Left ventricle myocardium superior (tissue), 1 donor: ENCODE measurements at regions not wholly inside any gene's neighbourhood (a gene's known extent, or its start where the extent isn't known, plus 50 kb on each side); places are given as distances from the start of the nearest gene placed in this dataset.

Experiments
- ATAC-seq: fragments of 200-7000 bp; cut with Tn5 transposase; one replicate; pipeline ENCODE4 v1.9.1; 2020; ENCODE audit warnings: mild to moderate bottlenecking, moderate library complexity
- DNase-seq: peaks from one replicate; pipeline ENCODE4 v3.0.0-alpha.2; 2020
- intact Hi-C: fragments of 100-400 bp; cut with micrococcal nuclease; formaldehyde crosslinking; loops from one replicate; pipeline ENCODE4 v1.11.0; 2022
- donor health status: DM: no; HTN: yes; CAD: no; lungs with severe emphysema.

DNA sequence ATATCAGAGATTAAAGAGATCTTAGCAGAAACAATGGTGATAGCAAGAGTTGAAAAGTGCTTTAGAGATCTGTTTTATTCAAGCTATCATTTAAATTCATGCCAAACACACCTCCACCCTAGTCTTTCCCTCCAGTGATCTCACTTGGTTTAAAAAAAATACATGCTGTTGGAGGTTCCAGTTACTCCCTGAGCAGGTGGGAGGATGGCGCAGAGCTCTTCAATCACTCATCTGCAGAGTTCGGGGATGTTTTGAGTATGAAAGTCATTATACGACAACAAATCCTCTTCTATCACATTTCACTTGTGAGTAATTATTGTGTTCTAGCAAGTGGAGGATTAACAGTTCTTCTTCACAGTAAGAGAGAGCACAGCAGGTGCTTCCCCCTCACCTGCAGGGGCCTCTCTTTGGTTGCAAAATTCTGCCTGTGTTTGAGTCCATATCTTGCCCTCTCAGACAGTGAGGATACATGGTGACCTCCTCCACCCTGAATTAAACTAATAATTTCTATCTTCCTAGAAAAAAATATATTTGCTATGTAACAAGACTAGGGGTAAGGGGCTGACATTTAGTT is 376.7 kb downstream of the LIG4 start:
- DNase-seq, result no peak
- intact Hi-C loops, result no loop called here
- ATAC-seq, result no peak

DNA sequence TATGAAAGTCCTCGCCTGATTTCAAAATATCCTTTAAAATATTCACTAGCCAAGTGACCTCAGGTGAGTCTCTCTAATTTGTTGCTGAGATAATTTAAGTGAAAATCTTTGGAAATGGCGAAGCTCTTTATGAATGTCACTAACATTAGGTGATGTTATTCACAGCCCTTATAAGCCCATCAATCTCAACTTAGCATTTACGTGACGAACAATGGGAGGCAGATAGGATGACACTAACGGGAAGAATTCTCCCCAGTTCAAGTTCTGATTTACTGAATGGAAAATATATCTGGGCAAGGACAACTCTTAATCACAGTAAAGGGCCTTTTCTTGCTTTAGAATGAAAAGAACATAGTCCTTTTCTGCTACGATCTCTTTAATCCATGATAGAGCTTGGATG is 378.7 kb downstream of the LIG4 start:
- intact Hi-C loops, result no loop called here
- ATAC-seq, result no peak
- DNase-seq, result no peak

DNA sequence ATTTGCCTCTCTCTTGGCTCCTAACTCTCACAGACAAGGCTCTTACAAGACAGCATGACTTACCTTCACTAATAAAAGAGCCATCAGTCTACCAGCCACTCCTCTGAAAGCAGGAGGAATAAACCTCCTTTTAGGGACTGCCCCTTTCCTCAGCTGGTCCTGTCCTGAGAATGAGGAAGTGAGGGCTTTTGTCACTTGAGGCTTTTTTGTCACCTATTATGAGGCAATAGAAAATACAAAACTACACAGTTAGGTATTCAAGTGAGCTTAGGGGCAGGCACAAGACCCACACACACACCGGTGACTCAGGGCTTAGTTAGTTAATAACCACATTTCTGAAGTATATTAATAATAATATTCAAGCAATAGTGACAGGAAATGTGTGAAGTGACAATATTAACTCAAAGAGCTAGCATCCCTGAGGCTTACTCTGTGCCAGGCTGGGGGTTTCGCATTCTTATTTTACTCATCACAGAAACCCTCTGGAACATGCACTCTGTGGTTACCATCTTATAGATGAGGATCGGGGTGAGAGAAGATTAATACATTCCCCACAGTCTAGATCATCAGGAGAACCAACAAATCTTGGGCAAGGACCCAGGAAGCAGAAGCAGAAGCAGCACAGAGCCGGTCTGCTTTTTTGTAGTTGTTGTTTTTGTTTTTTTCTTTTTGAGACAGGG is 379.9 kb downstream of the LIG4 start:
- intact Hi-C loops, result no loop called here
- ATAC-seq (no peak), DNase-seq (no peak)

DNA sequence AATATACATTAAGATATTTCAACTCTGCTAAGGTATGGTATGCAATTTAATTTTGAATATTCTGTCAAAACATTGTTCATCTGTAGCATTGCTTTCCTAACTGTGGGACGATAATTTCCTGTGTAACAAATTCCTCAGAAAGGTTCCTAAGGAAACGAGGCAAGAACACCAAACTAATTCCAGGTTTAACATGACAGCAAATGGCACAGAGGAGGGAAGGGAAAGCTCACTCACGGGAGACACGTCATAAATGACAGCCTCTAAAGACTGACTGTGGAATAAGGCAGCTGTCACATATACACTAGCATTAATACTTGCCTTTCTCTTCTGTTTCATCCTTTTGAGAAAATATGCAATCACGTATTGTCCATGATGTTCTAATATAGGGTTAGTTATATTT is 380.6 kb downstream of the LIG4 start:
- no peak for DNase-seq
- intact Hi-C loops, result no loop called here
- no peak for ATAC-seq

DNA sequence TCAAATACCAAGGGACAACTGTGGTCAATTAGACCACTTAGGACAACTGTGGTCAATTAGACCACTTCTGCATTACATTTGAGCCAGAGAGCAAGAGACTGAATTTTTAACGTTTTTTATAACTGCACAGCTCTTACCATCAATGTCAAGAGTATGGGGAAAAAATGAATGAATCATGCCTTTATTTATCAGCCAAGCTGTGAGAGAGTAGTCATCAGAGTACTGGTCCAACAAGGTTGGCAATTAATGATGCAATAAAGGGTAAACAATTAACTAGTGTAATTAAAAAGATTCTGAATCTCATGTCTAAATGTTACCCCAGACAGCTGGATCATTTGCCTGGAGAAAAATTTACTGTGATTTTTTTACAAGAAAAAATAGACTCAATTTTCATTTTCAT is 381.1 kb downstream of the LIG4 start:
- no peak for ATAC-seq
- DNase-seq, result no peak
- intact Hi-C loops, result no loop called here

DNA sequence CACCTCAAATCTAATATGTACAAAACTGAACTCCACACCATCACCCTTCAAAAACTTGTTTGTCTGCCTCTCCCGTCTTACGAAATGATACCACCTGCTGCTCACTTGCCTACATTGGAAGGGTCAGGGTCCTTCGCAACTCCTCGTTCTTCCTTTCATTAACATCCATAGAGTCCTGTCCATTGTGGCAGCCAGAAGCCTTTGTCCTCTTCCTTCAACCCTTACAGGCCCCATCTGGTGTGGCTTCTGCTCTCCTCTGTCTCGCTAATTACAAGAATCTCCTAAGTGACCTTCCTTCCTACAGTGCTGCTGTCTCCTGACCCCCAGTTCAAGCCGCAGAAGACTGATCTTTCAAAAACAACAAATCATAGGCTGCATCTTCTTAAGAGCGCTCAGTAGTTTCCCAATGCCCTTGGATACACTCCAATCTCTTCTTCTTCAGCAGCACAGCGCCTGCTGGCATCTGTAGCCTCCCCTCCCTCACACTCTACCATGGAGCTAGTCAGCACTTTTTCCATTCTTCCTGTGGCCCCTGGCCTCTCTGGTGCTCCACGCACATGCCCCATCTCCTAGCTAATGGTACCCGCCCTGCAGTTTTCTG is 382.7 kb downstream of the LIG4 start:
- no peak for ATAC-seq
- DNase-seq, result no peak
- intact Hi-C loops, result no loop called here

DNA sequence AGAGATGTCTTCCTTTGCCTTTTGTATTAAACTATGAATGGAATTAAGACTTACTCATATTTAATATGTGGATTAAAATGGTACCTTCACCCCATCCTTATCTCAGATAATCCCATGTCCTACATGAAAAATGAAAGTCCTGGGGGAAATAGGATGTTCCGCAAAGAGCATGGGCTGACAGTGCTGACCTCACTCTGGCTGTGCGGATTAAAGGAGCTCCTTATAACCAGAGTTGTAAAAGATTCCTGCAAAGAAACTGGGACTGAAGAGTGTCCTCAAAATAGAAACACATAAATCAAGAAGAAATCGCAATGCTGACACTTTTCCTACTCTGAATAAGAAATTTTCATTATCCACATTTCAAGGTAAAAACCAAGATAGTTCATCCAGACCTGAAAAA is 384.5 kb downstream of the LIG4 start:
- ATAC-seq, result no peak
- intact Hi-C loops, result no loop called here
- DNase-seq, result no peak

DNA sequence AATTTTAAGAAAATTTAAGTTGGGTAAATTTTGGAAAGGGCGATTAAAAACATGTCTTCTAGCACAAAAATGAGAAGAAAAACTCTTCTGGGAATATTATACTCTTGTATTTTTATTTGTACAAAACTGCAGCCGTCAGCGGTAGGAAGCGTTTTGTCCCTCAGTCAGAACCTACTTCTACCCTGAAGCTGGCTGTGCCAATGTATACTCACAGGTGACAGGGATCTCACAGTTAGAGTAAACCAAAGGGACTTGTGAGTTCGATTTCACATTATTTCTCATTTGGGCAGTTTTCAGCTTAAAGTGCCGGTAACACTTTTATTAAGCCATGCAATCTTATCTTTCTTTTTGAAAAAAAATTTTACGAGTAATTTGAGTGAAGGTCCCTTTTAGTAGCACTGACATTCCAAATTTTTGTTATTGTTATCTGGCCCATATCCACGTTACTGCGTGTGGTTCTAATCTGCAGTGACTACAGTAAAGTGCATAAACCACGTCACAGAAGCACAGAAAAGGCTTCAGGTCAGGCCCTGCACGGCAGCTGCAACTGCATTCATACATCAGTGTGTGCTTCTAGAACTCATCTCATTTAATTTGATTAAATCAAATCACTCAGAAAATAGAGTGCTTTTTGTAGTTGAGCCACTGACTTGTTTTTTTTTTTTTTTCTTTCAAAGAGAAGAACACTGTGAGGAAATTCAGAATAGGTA is 387.3 kb downstream of the LIG4 start:
- ATAC-seq, result no peak
- intact Hi-C loops, result no loop called here

DNA sequence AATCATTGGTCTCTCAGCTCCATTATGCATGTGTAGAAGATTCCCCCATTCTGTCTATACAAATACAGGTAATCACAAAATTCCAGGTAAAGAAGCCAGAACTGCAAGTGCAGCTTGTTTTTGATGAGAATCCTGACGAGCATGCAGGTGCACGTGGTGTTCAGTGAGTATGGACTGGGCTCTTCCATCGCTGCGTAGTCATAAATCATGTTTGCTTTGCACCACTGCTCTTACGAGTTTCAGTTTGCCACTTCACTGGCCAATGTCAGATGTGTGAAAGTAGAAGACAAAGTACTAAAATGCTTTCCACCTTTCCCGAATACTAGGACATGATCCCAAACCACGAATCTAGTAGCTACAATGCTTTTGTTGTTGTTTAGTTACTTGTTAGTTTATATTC is 390.7 kb downstream of the LIG4 start:
- no peak for ATAC-seq

More for the DNA sequence above, 387.3 kb downstream of the LIG4 start:
- DNase-seq, result no peak

DNA sequence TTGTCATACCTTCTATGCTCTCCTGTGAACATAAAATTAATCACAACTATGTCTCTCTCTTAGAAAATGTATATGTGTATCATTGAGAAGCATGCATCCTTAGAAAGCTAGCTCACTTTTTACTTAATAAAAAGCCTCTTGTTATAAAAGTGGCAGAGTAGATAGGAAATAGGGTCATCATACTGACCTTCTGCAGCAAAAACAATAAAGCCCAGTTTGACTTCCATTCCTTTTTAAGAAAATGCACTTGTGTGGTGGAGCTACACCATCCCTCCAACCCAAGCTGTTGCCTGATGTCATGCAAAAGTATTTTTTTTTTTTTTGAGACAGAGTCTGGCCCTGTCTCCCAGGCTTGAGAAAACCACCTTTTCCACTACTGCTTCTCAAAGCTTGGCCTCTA is 393.3 kb downstream of the LIG4 start:
- no peak for DNase-seq
- intact Hi-C loops, result no loop called here
- ATAC-seq, result no peak

More for the DNA sequence above, 390.7 kb downstream of the LIG4 start:
- intact Hi-C loops, result no loop called here
- DNase-seq, result no peak

DNA sequence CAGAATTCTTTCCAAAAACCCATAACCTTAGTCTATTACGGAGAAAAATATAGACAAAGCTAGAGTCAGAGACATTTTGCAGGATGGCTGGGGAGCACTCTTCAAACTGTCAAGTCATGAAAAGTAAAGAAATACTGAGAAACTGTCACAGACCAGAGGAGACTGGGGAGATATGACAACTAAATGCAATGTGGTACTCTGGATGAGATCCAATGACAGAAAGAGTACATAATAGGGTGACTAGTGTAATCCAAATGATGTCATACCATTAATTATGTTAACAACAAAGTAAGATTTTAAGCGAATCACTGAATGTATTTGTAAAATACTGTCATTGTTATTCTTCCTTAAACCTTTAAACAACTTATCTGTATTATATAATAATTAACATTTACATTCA is 393.8 kb downstream of the LIG4 start:
- ATAC-seq (no peak), DNase-seq (no peak)
- intact Hi-C loops, result no loop called here

DNA sequence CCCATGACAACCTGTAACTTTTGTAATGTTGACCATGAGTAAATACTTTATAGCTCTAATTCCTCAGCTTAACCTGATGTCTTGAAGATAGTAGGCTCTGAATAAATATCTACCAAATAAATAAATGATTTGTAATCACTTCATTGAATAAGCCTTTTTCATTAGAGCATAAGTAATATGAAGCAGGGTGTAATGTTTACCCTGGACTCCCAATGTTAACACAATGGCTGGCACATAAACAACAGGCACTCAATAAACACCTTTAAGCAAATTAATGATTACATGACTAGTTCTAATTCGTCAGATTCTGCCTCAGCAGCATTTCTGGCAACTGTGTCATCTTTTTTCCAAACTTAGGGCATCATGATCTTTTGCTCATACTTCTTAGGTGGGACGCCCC is 396.3 kb downstream of the LIG4 start:
- DNase-seq (no peak), ATAC-seq (no peak)
- intact Hi-C loops, result no loop called here

DNA sequence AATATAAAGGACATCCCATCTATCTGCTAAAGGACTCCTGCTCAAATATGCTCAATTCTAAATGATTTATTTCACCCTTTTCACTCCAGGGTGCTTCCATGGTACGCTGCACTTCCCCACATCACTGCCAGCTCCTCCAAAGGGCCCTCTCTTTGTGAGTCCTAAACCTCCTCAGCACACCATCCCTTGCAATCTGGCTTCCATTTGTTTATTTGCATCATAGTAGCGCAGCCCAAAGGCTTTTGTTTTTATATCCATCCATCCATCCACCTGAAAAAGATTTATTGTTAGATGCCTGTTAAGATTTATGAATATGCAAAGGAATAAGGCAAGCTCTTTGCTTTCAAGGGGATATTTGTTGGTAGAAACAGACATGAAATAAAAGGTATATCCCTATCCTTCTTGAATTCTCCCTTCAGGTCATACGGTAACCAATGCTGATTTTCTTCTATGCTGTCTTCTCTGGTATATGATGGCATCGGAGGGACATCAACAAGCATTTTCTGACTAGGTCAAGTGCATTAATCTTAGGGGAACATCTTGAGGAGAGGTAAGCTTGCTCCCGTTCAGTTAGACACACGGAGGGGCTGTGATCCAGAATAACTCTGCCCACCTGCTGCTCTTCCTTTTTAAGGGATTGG is 397.6 kb downstream of the LIG4 start:
- intact Hi-C loops, result no loop called here
- no peak for ATAC-seq

DNA sequence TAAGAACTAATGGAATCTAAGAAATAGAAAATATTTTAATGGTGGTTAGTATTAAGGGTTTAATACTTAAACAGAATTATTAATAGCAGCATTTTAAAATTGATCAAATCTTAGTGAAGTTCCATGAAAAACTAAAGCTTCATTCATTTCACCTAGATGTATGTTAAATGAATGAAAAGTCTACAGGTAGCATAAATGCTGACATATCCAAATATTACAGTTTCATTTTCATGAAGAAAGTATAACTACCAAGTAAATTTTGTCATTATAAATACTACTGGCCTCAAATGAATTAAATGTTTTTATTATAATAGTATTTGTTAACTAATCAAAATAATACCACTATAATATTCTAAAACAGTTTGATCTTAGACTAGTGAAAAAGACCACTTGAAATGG is 403.3 kb downstream of the LIG4 start:
- no peak for ATAC-seq
- DNase-seq, result no peak

More for the DNA sequence above, 397.6 kb downstream of the LIG4 start:
- DNase-seq, result no peak

DNA sequence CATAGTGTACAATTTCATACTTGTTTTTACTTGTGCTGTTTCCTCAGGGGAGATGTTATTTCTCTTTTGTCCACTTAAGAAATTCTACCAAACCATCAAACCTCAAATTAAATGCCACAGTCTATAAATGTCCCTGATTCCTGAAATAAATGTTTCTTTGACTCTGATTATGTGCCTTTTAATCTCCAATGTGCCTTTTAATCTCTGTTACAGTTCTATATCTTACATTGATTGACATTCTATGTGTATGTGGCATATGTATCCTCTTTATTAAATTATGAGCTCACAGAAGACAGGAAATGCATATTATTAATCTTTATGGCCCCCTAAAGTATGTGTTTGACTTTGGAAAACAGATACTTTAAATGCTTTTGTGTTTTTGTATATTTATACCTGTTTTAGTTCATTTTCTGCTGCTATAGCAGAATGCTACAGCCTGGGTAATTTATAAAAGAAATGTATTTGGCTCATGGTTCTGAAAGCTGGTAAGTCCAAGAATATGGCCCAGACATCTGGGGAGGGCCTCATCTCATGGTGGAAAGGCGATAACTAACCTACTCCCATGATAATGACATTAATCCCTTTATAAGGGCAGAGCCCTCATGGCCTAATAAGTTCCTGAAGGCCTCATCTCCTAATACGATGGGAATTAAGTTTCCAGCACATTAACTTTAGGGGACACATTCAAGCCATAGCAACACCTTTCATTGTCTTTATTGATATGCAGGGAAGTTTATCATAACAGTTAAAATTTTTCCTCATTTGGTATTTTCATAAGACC is 403.9 kb downstream of the LIG4 start:
- no peak for DNase-seq
- intact Hi-C loops, result no loop called here
- ATAC-seq, result no peak

More for the DNA sequence above, 403.3 kb downstream of the LIG4 start:
- intact Hi-C loops, result no loop called here

DNA sequence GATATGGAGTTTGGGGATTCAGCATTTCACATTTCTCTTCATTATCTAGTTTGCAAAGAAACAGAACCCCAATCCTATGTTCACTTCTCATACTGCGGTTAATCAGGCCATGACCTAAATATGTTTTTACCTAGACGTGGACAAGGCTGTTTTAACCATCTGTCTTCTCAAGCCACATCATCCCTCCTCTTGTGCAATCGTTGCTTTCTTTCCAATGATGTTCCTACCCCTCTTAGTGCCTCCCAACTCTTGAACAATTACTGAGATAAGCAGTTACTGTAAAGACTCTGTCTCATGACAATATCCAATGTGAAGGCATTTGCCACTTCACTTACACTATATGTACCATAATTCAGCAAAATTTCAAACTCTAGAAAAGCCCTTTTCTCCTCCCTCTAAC is 406.2 kb downstream of the LIG4 start:
- intact Hi-C loops, result no loop called here
- no peak for ATAC-seq
- no peak for DNase-seq

DNA sequence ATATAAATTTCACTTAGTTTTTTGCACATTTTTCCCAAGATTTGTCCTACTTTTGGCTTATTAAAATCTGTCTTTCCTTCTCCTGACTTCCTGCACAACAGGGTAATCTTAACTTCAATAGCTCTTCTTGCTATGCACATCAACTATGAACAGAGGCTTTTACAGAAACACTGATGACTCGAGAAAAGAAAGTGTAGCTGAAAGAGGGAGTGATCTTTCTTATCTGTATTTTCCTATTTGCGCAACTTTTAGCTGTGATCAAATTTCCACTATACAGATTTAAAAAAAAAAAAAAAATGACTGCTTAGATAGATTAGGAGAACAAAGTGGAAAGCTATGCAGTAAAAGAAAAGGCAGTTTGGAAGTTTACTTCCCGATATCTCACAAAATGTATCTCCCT is 406.9 kb downstream of the LIG4 start:
- intact Hi-C loops, result no loop called here
- DNase-seq (no peak), ATAC-seq (no peak)

DNA sequence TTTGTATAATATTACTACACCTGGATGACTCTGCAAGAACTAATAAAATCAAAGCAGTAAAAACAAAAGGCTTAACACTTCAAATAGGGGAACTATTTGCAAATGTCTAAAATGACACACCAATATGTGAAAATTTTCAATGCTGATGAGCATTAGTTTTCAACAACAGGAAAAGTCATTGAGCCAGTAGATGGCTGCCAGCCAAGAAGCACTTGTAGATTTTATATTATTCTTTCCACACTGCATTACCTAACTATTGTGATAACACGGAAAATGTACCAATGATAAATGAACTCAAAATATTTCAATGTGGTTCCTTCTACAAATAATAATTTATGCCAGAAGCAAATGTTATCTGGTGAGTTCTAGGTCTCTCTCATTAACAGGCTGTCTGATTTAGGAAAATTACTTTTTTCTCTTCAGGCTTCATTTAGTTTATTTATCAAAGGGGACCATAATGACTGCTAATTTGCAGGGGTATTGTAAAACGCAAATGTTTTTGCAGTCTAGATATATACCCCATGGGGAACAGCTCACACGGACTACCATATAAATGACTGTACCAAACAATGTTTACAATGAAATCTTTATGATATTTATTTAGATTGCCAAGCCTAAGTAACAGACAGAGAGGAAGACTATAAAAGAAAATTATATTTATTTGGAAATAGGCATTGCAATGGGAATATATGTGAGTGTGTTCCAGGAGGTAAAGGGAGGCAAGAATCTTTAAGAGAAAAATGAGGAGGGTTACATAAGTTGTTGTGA is 407.8 kb downstream of the LIG4 start:
- DNase-seq, result no peak
- no peak for ATAC-seq
- intact Hi-C loops, result no loop called here

DNA sequence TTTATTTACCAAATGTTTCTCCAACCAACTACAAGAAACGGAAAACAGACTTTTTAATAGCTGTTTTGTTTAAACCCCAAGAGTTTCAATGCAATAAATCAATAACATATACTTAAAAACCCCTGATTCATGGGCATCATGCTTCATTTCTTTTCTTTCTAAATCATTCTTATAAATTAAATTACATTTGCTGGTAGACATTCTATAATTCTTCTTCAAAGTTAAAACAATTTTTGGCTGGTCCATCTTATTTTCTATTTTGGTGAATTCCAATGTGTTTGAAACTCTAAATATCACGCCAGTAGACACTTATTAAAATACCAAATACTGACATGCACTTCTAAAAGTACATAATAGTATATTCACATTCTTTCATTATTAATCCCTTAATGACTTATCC is 408.6 kb downstream of the LIG4 start:
- no peak for ATAC-seq
- intact Hi-C loops, result no loop called here
- no peak for DNase-seq
